K562 (cell line): ENCODE measurements at regions not wholly inside any gene's neighbourhood (a gene's known extent, or its start where the extent isn't known, plus 50 kb on each side); places are given as distances from the start of the nearest gene placed in this dataset.

Experiments used
- ELF4 ChIP-seq: fragments of 450-650 bp; formaldehyde crosslinking; IDR thresholded peaks from 2 replicates; pipeline ENCODE4 v1.4.0; 2022; ENCODE audit warnings: missing genetic modification characterization
- GATA2 ChIP-seq: sonication (generic); formaldehyde crosslinking; IDR thresholded peaks from 2 replicates; pipeline ENCODE4 v1.4.0; 2020; ENCODE audit warnings: mild to moderate bottlenecking, missing genetic modification reagents
- GTF2E2 ChIP-seq: fragments of 200-800 bp; sonication (Bioruptor generic); IDR thresholded peaks from 2 replicates; pipeline ENCODE4 v1.6.1; 2016; ENCODE audit warnings: missing genetic modification characterization, missing compliant biosample characterization
- HDAC2 ChIP-seq: fragments of 450-650 bp; IDR thresholded peaks from 2 replicates; pipeline ENCODE4 v1.6.1; 2016; ENCODE audit warnings: mild to moderate bottlenecking
- NFYB ChIP-seq: IDR thresholded peaks from 2 replicates; pipeline ENCODE4 v1.6.1; 2011; ENCODE audit warnings: mild to moderate bottlenecking, moderate library complexity; ENCODE audit not compliant: insufficient read length; ENCODE audit errors: extremely low read depth
- POLR2A ChIP-seq: fragments of 450-650 bp; conservative IDR thresholded peaks from 2 replicates; pipeline ENCODE4 v1.6.1; 2016
- RCOR1 ChIP-seq, 2 experiments: IDR thresholded peaks; 2 replicates each; pipeline ENCODE4 v1.6.1; 2012; ENCODE audit warnings: low read depth in 2 of 2, low read length in 2 of 2, borderline replicate concordance in 1 of 2, improper control_type of control experiment in 1 of 2
- U2AF1 ChIP-seq: fragments of 200-400 bp; formaldehyde crosslinking; optimal IDR thresholded peaks from 2 replicates; pipeline ENCODE3; 2017; ENCODE audit warnings: mild to moderate bottlenecking, low read depth, low read length, moderate library complexity
- TF ChIP-seq, protein P1 (sequence below): sonication (generic); formaldehyde crosslinking; IDR thresholded peaks from 2 replicates; pipeline ENCODE4 v1.9.0; 2022; ENCODE audit warnings: mild to moderate bottlenecking, missing genetic modification reagents

- no peak for TF ChIP-seq ELF4 (CRISPR knock-in tag)
- no peak for TF ChIP-seq GTF2E2 (tag)
- no peak for TF ChIP-seq U2AF1
- TF ChIP-seq GATA2 (CRISPR knock-in tag): no peak
- no peak for TF ChIP-seq RCOR1 (IDR thresholded peaks at IDR 0.05; ENCODE audit: borderline replicate concordance in 1 of 2, low read depth in 2 of 2, low read length in 2 of 2)
- TF ChIP-seq NFYB: no peak
- TF ChIP-seq HDAC2: no peak
- TF ChIP-seq, protein P1, sequence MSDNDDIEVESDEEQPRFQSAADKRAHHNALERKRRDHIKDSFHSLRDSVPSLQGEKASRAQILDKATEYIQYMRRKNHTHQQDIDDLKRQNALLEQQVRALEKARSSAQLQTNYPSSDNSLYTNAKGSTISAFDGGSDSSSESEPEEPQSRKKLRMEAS: no peak
- TF ChIP-seq POLR2A: no peak
These were observed 400.5 kb downstream of the ETNK1 start for GRCh38 chr12:23025372-23026016.
